Muscle of leg (tissue), 3 donors: ENCODE measurements at regions not wholly inside any gene's neighbourhood (a gene's known extent, or its start where the extent isn't known, plus 50 kb on each side); places are given as distances from the start of the nearest gene placed in this dataset.
A peak's percentile ranks its signal among the peaks of the same experiment; 100 is the strongest.

Experiments
- DNase-seq: peaks from one replicate; pipeline ENCODE4 v3.0.0; 2013
- H3K27ac ChIP-seq: one replicate; pipeline ENCODE4 v1.5.1; 2013; ENCODE audit warnings: mild to moderate bottlenecking, low read length, control low read depth
- H3K27me3 ChIP-seq: one replicate; pipeline ENCODE4 v1.6.1; 2013; ENCODE audit warnings: low read length; ENCODE audit not compliant: control insufficient read depth, insufficient read depth
- H3K36me3 ChIP-seq: one replicate; pipeline ENCODE4 v1.6.1; 2013; ENCODE audit warnings: low read length; ENCODE audit not compliant: control insufficient read depth, insufficient read depth
- H3K4me1 ChIP-seq: one replicate; pipeline ENCODE4 v1.6.1; 2013; ENCODE audit warnings: low read length; ENCODE audit not compliant: control insufficient read depth, insufficient read depth
- H3K4me3 ChIP-seq: one replicate; pipeline ENCODE4 v1.5.1; 2013; ENCODE audit warnings: low read length, control low read depth
- H3K9me3 ChIP-seq: replicated peaks from 2 replicates; pipeline ENCODE4 v1.6.1; 2013; ENCODE audit warnings: low read depth, low read length; ENCODE audit not compliant: control insufficient read depth
- WGBS: methylation state at CpG from one replicate; pipeline ENCODE4 v1.1.5; 2013; ENCODE audit warnings: missing lambda C conversion rate; ENCODE audit not compliant: insufficient coverage; 5-methylcytosine and 5-hydroxymethylcytosine counted together

DNA sequence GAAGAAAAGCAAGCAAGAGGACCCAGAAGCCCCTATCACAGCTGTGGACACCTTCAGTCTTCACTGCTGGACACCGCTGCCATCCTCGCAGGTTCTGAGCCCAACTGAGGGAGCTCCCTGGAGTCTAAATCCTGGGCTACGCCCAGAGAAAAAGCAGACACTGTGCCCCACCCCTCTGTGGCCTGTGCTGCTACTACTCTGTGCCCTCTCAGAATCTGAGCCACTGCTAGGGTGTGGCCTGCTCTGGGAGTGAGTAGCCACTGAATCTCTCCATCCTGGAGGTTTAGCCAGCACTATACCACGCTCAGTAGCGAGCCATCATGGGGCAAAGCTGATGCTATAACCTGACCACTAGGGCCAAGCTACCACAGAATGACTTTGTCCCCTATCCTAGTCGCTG lies 338.2 kb downstream of the NPR3 start:
- Histone ChIP-seq H3K27me3 (no peaks in the 10 kb centered on the region), H3K4me1 (no peaks in the 10 kb centered on the region), H3K9me3 (no peaks in the 10 kb centered on the region), H3K4me3 (no peak overlapping the region), H3K36me3 (no peaks in the 10 kb centered on the region), H3K27ac (no peak overlapping the region)
- no peak for DNase-seq
- WGBS = 89% methylated on average over 6 of the region's 6 CpGs

DNA sequence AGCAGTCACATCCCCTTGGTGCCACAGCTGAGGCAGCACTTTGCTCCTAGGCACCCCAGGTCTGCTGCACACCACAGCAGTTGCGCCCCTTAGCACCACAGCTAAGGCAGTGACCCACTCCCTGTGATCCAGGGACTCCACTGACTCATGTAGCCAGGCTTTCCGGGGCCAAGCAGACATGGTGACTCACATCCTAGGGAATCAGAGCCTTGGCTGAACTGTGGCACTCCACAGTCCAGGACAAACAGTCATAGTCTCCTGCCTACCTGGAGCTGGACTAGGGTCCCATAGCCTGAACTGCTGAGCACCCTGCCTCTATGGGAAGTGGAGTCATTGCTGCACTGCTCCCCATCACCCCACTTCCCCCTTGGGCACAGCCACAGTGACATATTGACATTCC lies 338.7 kb downstream of the NPR3 start:
- DNase-seq = no peak
- Histone ChIP-seq H3K27ac (no peak overlapping the region), H3K4me1 (no peaks in the 10 kb centered on the region), H3K36me3 (no peaks in the 10 kb centered on the region), H3K9me3 (peaks cover under 1% of the 10 kb centered on the region), H3K27me3 (no peaks in the 10 kb centered on the region), H3K4me3 (no peak overlapping the region)
- 100% methylated on average over 1 of the region's 2 CpGs for WGBS

DNA sequence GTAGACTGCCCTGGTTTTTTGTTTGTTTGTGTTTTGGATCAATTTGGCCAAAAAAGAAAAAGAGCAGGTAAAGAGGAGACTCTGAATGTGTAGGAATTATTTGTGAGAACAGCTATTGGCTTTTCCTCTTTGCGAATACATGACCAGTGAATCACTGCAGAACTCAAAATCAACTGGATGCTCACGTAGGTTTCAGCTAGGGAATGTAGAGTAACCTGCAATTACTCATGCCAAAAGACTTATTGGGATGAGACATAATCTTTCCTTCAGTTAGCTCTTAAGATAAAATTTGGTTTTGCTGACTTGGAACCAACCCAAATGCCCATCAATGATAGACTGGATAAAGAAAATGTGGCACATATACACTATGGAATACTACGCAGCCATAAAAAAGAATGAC lies 348.0 kb downstream of the NPR3 start:
- no peaks in the 10 kb centered on the region for H3K27me3 ChIP-seq
- H3K36me3 ChIP-seq = no peaks in the 10 kb centered on the region
- H3K4me3 ChIP-seq = no peak overlapping the region
- no peaks in the 10 kb centered on the region for H3K4me1 ChIP-seq
- H3K27ac ChIP-seq = no peak overlapping the region
- WGBS = no CpG with 5 or more reads among the region's 3 CpGs
- no peak for DNase-seq
- peaks cover 2% of the 10 kb centered on the region for H3K9me3 ChIP-seq

DNA sequence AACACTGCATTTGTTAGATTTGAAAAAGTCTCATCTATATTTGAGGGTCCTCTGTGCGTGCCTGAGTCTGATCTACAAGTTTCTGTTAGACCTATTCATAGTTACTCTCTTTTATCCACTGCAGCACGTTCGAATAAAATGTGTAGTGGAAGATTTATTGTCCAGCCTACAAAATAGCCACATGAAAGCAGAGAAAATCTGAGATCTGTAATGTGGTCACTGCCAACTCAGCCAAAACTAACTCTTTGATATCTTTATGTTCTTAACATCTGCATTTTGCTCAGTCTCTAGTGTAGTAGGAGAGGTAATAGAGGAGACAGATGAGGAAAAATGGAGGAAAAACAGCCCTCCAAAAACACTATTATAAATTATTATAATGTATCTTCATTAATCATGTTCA lies 354.0 kb downstream of the NPR3 start:
- H3K36me3 ChIP-seq = no peaks in the 10 kb centered on the region
- H3K27me3 ChIP-seq = no peaks in the 10 kb centered on the region
- no peak overlapping the region for H3K27ac ChIP-seq
- no peaks in the 10 kb centered on the region for H3K9me3 ChIP-seq
- H3K4me3 ChIP-seq = no peak overlapping the region
- whole genome bisulfite sequencing = no CpG with 5 or more reads among the region's 3 CpGs
- DNase-seq = peak; percentile 18
- no peaks in the 10 kb centered on the region for H3K4me1 ChIP-seq

DNA sequence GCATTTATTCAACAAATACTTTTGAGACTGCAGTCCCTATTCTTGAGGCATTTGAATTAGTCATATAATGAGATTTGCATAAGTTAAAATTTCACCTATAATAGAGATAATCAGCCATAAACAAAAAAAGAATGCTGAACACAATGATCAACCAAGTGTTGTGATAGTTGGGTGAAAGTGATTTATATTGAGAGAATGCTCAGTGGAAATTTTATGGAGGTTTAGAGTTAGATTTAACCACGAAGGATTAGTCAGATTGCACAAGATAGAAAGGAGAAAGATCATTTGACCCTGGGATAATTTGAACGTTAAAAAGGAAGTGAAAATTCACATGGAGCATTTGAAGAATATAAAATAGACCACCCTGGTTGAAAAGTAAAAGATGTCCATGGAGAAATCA lies 356.2 kb downstream of the NPR3 start:
- Histone ChIP-seq H3K9me3 (no peaks in the 10 kb centered on the region), H3K27ac (no peak overlapping the region), H3K27me3 (no peaks in the 10 kb centered on the region), H3K4me1 (no peaks in the 10 kb centered on the region), H3K36me3 (no peaks in the 10 kb centered on the region), H3K4me3 (no peak overlapping the region)
- no peak for DNase-seq
- WGBS = 17% methylated on average over 2 of the region's 2 CpGs

DNA sequence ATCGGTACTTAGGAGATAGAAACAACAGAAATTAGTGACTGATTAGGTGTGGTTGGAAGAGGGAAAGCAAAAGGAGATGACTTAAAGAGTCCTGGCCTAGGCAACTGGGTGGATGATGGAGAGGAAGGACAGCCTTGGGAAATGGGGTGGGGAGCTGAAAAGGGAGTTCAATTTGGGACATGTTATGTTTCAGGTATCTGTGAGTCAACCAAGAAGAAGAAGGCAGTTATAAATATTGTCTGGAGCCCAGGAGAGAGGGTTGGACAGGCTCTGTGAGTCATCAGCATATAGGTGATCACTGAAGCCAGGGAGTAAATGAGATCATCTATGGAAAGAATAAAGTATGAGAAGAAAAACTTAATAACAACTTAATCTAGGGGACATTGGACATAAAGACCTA lies 357.7 kb downstream of the NPR3 start:
- Histone ChIP-seq H3K9me3 (no peaks in the 10 kb centered on the region), H3K27ac (no peak overlapping the region), H3K4me1 (no peaks in the 10 kb centered on the region), H3K27me3 (no peaks in the 10 kb centered on the region), H3K36me3 (no peaks in the 10 kb centered on the region), H3K4me3 (no peak overlapping the region)
- peak; percentile 41 for DNase-seq
- 63% methylated on average over 1 of the region's 1 CpG for WGBS

DNA sequence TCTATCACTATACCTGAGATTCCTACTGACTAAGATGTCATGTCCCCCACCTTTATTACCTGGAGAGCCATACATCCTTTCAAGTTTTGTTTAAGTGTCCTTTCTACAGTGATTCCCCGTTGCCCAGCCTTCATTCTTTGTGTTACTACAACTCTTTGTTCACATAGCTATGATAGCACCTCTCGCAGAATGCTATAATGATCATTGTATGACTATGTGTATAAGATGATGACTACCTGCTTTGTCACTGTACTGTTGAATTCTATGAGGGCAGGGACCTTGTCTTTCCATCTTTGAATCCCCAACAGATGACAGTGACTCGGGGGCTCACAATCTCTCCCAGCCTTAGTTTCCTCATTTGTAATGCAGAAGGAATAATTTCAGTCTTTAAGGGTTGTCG lies 361.2 kb downstream of the NPR3 start:
- no peak for DNase-seq
- H3K4me3 ChIP-seq = no peak overlapping the region
- no peaks in the 10 kb centered on the region for H3K36me3 ChIP-seq
- WGBS = no CpG with 5 or more reads among the region's 4 CpGs
- H3K9me3 ChIP-seq = no peaks in the 10 kb centered on the region
- no peak overlapping the region for H3K27ac ChIP-seq
- no peaks in the 10 kb centered on the region for H3K27me3 ChIP-seq
- H3K4me1 ChIP-seq = no peaks in the 10 kb centered on the region

DNA sequence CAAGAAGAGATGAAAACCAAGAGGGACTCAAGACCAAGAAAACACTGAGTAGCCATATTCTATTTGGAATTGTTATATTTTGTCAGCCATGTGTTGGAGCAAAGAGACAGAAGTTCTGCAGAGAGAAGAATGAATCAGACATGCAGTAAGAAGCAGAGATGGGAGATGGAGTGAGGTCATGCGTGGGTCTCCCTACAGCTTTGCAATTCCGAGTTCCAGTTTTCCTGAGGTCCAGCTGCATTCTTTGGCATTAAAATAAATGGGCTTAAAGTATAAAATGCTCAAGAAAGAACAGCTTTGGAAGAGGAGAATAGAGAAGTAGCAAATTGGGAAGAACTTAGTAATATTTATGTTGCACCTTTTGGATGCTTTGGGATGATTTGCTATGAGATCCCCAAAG lies 361.6 kb downstream of the NPR3 start:
- H3K27ac ChIP-seq = no peak overlapping the region
- no peaks in the 10 kb centered on the region for H3K9me3 ChIP-seq
- H3K27me3 ChIP-seq = no peaks in the 10 kb centered on the region
- no peaks in the 10 kb centered on the region for H3K4me1 ChIP-seq
- no peaks in the 10 kb centered on the region for H3K36me3 ChIP-seq
- H3K4me3 ChIP-seq = no peak overlapping the region
- DNase-seq = peak; percentile 95
- WGBS = 58% methylated on average over 2 of the region's 2 CpGs

DNA sequence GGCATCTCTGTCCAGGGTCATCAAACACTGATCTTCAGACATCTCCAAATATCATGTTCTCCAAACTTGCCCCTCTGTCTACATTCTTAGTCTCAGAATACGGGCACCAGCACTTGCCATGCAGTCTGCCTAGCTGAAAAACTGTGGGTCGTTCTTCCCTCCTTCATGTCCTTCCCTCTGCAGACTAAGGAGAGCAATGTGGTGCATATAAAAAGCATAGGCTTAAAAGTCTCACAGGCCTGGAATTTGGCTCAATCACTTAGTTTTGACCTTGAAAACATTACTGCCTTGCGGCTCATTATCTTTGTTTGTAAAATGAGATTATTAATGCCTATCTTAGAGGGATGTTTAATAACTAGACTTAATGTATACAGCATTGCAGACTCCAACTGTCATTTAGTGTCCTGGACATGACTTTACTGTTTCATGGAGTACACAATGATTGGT lies 362.8 kb downstream of the NPR3 start:
- Histone ChIP-seq H3K27me3 (no peaks in the 10 kb centered on the region), H3K36me3 (no peaks in the 10 kb centered on the region), H3K9me3 (no peaks in the 10 kb centered on the region), H3K4me3 (no peak overlapping the region), H3K27ac (no peak overlapping the region), H3K4me1 (no peaks in the 10 kb centered on the region)
- WGBS = no CpG with 5 or more reads among the region's 3 CpGs
- DNase-seq = no peak

DNA sequence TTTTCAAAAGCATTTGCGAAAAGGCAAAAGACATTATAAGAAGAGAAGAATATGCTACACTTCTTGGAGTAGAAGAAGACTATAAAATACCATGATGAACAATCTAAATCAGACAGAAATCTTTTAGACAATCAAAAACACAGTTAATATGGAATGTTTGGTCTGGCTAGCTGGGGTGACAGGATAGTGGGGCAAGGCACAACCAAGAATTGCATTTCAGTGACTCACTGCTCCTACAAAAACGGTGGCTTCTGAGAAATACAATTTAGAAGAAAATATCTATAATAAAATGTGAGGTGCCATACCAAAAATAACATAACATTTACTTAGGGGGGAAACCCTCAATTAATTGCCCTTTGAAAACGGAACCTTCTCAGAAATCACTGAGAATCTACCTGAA lies 363.4 kb downstream of the NPR3 start:
- WGBS = no CpG with 5 or more reads among the region's 3 CpGs
- Histone ChIP-seq H3K4me1 (no peaks in the 10 kb centered on the region), H3K27ac (no peak overlapping the region), H3K27me3 (no peaks in the 10 kb centered on the region), H3K4me3 (no peak overlapping the region), H3K9me3 (no peaks in the 10 kb centered on the region), H3K36me3 (no peaks in the 10 kb centered on the region)
- DNase-seq = no peak

DNA sequence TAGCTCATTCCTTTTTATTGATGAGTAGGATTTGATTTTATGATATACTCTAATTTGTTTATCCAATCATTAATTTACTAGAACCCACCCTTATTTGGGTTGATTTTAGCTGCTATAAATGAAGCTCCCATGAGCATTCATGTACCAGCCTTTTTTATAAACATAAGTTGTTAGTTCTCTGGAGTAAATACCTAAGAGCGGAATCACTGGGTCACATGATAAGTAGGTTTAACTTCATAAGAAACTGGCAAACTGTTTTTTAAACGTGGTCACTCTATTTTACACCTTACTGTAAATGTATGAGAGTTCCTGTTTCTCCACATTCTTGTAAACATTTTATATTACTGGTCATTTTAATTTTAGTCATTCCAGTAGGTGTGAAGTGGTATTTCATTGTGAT lies 364.6 kb downstream of the NPR3 start:
- no peaks in the 10 kb centered on the region for H3K9me3 ChIP-seq
- no peak overlapping the region for H3K27ac ChIP-seq
- H3K27me3 ChIP-seq = no peaks in the 10 kb centered on the region
- no CpG with 5 or more reads among the region's 2 CpGs for WGBS
- no peak for DNase-seq
- no peak overlapping the region for H3K4me3 ChIP-seq
- no peaks in the 10 kb centered on the region for H3K36me3 ChIP-seq
- no peaks in the 10 kb centered on the region for H3K4me1 ChIP-seq
